Vagina (tissue), 2 donors: ENCODE measurements at regions not wholly inside any gene's neighbourhood (a gene's known extent, or its start where the extent isn't known, plus 50 kb on each side); places are given as distances from the start of the nearest gene placed in this dataset.

ENCODE experiments used
- POLR2AphosphoS5 ChIP-seq, 2 donors: sonication (generic); formaldehyde crosslinking; IDR thresholded peaks; one replicate each; pipeline ENCODE4 v1.9.0; 2017; ENCODE audit warnings: antibody characterized with exemption in 2 of 2, mild to moderate bottlenecking in 2 of 2, low read depth in 1 of 2; ENCODE audit not compliant: insufficient read depth in 1 of 2
- TF ChIP-seq, protein P1 (sequence below), 3 experiments: fragments of 450-650 bp in 2 of 3; fragments of 200-600 bp in 1 of 3; sonication (generic) in 1 of 3; IDR thresholded peaks; one replicate each; pipeline ENCODE4 v1.5.1; 2017 to 2019; ENCODE audit warnings: antibody characterized with exemption in 3 of 3, mild to moderate bottlenecking in 2 of 3, moderate library complexity in 2 of 3

- no peak for TF ChIP-seq POLR2AphosphoS5 (IDR thresholded peaks at IDR 0.05; ENCODE audit: insufficient read depth in 1 of 2, low read depth in 1 of 2)
- TF ChIP-seq, protein P1, sequence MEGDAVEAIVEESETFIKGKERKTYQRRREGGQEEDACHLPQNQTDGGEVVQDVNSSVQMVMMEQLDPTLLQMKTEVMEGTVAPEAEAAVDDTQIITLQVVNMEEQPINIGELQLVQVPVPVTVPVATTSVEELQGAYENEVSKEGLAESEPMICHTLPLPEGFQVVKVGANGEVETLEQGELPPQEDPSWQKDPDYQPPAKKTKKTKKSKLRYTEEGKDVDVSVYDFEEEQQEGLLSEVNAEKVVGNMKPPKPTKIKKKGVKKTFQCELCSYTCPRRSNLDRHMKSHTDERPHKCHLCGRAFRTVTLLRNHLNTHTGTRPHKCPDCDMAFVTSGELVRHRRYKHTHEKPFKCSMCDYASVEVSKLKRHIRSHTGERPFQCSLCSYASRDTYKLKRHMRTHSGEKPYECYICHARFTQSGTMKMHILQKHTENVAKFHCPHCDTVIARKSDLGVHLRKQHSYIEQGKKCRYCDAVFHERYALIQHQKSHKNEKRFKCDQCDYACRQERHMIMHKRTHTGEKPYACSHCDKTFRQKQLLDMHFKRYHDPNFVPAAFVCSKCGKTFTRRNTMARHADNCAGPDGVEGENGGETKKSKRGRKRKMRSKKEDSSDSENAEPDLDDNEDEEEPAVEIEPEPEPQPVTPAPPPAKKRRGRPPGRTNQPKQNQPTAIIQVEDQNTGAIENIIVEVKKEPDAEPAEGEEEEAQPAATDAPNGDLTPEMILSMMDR (IDR thresholded peaks at IDR 0.05): no peak
Measured at GRCh38 chr11:127618721-127619120, 618.2 kb upstream of the KIRREL3 start.
